Urinary bladder (tissue), 3 donors: ENCODE measurements at regions not wholly inside any gene's neighbourhood (a gene's known extent, or its start where the extent isn't known, plus 50 kb on each side); places are given as distances from the start of the nearest gene placed in this dataset.

Experiments
- DNase-seq: peaks from one replicate; pipeline ENCODE4 v3.0.0-alpha.2; 2015; ENCODE audit errors: extremely low spot score
- H3K27ac ChIP-seq: one replicate; pipeline ENCODE4 v1.5.1; 2013; ENCODE audit warnings: low read depth, mild to moderate bottlenecking, moderate library complexity
- H3K36me3 ChIP-seq: one replicate; pipeline ENCODE4 v1.6.1; 2013; ENCODE audit warnings: mild to moderate bottlenecking, moderate library complexity; ENCODE audit not compliant: insufficient read depth
- H3K4me1 ChIP-seq: one replicate; pipeline ENCODE4 v1.6.1; 2013; ENCODE audit warnings: mild to moderate bottlenecking, moderate library complexity; ENCODE audit not compliant: insufficient read depth
- H3K4me3 ChIP-seq: one replicate; pipeline ENCODE4 v1.5.1; 2013; ENCODE audit warnings: low read depth, low read length
- WGBS: extraction: QIAGEN DNeasy Blood & Tissue Kit; methylation state at CpG from one replicate; pipeline ENCODE4 v1.1.7; 2013; 5-methylcytosine and 5-hydroxymethylcytosine counted together
- donor health status: healthy with polysubstance abuse.
- donor health status: healthy.

GRCh38 chr3:83302091-83302490 is 1540.6 kb upstream of the GBE1 start:
- H3K4me1 ChIP-seq, result no peaks in the 10 kb centered on the region
- no peak overlapping the region for H3K4me3 ChIP-seq
- DNase-seq, result no peak
- no peak overlapping the region for H3K27ac ChIP-seq
- H3K36me3 ChIP-seq, result no peaks in the 10 kb centered on the region

DNA sequence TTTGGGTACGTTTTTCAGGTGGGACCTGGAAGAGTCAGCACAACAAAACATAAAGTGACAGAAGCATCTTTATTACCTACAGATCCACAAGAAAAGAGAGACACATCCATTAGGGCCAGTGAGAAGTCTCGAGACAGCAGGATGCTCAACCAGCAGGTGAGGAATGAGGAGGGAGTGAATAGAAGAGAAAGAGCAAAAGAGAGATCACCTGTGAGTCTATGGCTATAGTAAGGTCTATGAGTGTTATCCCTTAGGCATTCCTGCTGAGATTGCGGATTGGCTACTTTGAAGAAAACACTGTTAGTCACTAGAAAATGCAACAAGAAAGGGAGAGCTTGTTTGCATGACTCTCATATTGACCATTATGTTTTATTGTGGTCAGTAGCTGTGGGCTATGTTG is 1556.2 kb upstream of the GBE1 start:
- no peaks in the 10 kb centered on the region for H3K36me3 ChIP-seq
- no peak overlapping the region for H3K27ac ChIP-seq
- no peak overlapping the region for H3K4me3 ChIP-seq
- DNase-seq, result no peak
- 78% methylated on average over 3 of the region's 3 CpGs for WGBS
- H3K4me1 ChIP-seq, result no peaks in the 10 kb centered on the region

DNA sequence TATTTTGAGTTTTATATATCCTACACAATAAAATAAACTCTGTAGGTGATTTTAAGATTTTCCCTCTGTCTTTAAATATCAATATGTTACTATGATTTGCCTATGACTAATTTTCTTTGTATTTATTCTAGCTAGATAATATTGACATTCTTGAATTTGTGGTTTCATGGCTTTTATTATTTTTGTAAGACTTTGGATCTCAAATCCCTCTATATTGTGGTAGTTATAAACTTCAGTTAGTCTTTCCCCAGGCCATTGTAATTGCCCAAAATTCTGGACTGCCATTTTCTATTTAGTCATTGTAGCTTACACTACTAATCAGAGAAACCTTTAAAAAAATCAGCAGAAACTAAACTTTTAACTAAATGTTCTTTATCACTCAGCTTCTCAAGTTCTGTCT is 1559.3 kb upstream of the GBE1 start:
- Histone ChIP-seq H3K36me3 (no peaks in the 10 kb centered on the region), H3K4me1 (no peaks in the 10 kb centered on the region), H3K27ac (no peak overlapping the region), H3K4me3 (no peak overlapping the region)
- no peak for DNase-seq

DNA sequence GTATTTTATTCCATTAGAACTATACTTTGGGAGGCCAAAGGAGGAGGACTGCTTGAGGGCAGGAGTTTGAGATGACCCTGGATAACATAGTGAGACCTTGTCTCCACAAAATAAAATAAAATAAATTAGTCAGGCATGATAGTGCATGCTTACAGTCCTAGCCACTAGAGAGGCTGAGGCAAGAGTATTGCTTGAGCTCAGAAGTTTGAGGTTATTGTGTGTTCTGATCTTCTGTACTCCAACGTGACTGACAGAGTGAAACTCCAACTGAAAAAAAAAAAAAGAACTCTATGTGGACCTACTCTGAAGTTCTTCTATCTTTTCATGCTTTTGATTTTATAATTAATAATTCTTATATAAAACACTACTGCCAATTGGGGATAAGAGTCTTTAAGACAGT is 1560.0 kb upstream of the GBE1 start:
- WGBS, result 78% methylated on average over 1 of the region's 1 CpG
- Histone ChIP-seq H3K4me1 (no peaks in the 10 kb centered on the region), H3K27ac (no peak overlapping the region), H3K4me3 (no peak overlapping the region), H3K36me3 (no peaks in the 10 kb centered on the region)
- DNase-seq, result no peak

DNA sequence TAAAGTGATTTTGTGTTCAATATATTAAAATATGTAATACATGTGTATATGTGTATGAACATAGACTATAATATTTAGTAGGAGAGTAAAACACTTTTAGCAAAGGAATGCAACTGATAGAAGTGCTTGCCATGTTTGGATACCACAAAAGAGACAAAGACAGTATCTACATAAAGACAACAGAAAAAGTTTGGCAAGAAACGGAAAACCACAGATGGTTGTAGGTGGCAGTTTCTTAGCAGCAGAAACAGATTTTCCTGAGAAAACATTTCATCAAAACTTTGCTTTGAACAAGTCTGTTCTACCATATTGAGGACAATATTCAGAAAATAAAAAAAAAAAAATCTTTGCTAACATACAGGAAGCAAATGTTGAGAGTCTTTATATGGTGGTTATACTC is 1560.4 kb upstream of the GBE1 start:
- DNase-seq, result no peak
- no peak overlapping the region for H3K27ac ChIP-seq
- H3K36me3 ChIP-seq, result no peaks in the 10 kb centered on the region
- 68% methylated on average over 1 of the region's 1 CpG for WGBS
- no peak overlapping the region for H3K4me3 ChIP-seq
- no peaks in the 10 kb centered on the region for H3K4me1 ChIP-seq

DNA sequence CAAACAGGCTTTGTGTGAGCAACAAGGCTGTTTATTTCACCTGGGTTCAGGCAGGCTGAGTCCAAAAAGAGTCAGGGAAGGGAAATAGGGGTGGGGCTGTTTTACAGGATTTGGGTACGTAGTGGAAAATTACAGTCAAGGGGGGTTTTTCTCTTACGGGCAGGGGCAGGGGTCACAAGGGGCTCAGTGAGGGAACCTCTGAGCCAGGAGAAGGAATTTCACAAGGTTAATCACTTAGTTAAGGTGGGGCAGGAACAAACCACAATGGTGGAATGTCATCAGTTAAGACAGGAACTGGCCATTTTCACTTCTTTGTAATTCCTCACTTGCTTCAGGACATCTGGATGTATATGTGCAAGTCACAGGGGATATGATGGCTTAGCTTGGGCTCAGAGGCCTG is 1592.8 kb upstream of the GBE1 start:
- Histone ChIP-seq H3K36me3 (no peaks in the 10 kb centered on the region), H3K4me3 (no peak overlapping the region), H3K27ac (no peak overlapping the region), H3K4me1 (no peaks in the 10 kb centered on the region)
- WGBS, result 62% methylated on average over 2 of the region's 2 CpGs
- no peak for DNase-seq

DNA sequence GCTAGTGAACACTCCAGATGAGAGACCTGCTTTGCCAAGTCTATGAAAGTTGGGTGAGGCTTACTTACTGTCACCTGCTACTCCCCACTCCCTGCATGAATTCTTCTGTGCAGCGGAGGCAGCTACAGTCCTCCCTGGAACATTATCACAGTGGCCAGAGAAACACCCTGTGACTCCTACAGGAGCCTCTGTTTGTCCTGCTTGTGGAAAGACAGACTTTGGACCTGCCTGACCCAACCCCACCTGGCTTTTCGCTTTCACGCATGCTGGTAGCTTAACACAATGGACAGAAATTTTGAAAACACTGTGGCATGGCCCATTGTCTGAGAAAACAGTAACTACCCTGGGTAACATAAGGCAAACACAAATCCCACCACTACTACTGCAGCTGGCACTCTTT is 1565.5 kb upstream of the CADM2 start:
- Histone ChIP-seq H3K4me3 (no peak overlapping the region), H3K4me1 (no peaks in the 10 kb centered on the region), H3K27ac (no peak overlapping the region), H3K36me3 (no peaks in the 10 kb centered on the region)
- DNase-seq, result no peak
- 99% methylated on average over 3 of the region's 3 CpGs for WGBS

- Histone ChIP-seq H3K36me3 (no peaks in the 10 kb centered on the region), H3K4me3 (no peak overlapping the region), H3K4me1 (no peaks in the 10 kb centered on the region), H3K27ac (no peak overlapping the region)
- WGBS, result 79% methylated on average over 10 of the region's 10 CpGs
- DNase-seq, result no peak
Observed at GRCh38 chr3:83403927-83404326, 1554.9 kb upstream of the CADM2 start.

GRCh38 chr3:83426300-83426699 is 1532.5 kb upstream of the CADM2 start:
- Histone ChIP-seq H3K4me1 (no peaks in the 10 kb centered on the region), H3K4me3 (no peak overlapping the region), H3K27ac (no peak overlapping the region), H3K36me3 (no peaks in the 10 kb centered on the region)
- 72% methylated on average over 2 of the region's 2 CpGs for WGBS
- no peak for DNase-seq

- no peak overlapping the region for H3K27ac ChIP-seq
- H3K36me3 ChIP-seq, result no peaks in the 10 kb centered on the region
- no peak for DNase-seq
- H3K4me3 ChIP-seq, result no peak overlapping the region
- 36% methylated on average over 3 of the region's 3 CpGs for WGBS
- H3K4me1 ChIP-seq, result no peaks in the 10 kb centered on the region
Observed at GRCh38 chr3:83434880-83435587, 1523.8 kb upstream of the CADM2 start.

DNA sequence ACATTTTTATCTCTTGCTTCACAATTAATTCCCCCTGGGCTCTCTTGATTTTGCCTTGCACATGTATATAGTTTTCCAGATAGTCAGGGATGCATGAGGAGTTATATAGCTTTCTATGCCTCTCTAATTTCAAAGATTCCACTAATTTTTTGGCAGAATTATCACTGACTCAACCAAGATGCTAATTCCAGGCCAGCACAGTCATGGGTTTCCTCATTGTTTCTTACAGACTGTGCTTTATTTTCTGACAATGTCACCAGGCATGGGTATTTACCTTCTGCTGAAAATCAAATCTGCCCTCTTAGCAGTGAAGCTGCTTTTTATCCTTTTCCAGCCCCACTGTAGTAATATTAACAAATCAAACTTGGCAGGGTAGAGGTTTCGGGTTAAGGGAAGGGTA is 1520.6 kb upstream of the CADM2 start:
- DNase-seq, result no peak
- Histone ChIP-seq H3K36me3 (no peaks in the 10 kb centered on the region), H3K27ac (no peak overlapping the region), H3K4me3 (no peak overlapping the region), H3K4me1 (no peaks in the 10 kb centered on the region)
- 70% methylated on average over 1 of the region's 1 CpG for WGBS

DNA sequence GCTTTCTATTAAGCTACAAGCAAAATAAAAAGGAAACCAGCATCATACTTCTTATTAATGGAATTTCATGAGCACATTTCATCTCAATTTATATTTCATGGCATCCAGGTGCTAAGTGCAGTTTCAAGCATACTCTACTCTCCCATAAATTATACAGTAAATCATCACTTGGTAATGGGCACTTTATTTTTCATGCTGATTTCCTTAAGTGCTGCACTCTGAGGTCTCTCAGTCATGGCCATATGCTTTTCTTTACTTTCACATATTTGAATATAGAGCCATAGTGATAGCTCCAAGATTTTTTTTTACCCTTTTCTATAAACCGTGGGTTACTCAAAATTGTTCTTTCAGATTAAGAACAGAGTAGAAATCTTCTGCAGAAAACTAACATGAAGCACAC is 1505.7 kb upstream of the CADM2 start:
- 25% methylated on average over 1 of the region's 1 CpG for WGBS
- Histone ChIP-seq H3K4me3 (no peak overlapping the region), H3K4me1 (no peaks in the 10 kb centered on the region), H3K27ac (no peak overlapping the region), H3K36me3 (no peaks in the 10 kb centered on the region)
- DNase-seq, result no peak

- H3K36me3 ChIP-seq, result no peaks in the 10 kb centered on the region
- H3K27ac ChIP-seq, result no peak overlapping the region
- H3K4me1 ChIP-seq, result no peaks in the 10 kb centered on the region
- WGBS, result 88% methylated on average over 4 of the region's 4 CpGs
- no peak overlapping the region for H3K4me3 ChIP-seq
- no peak for DNase-seq
Observed at GRCh38 chr3:83454353-83454752, 1504.4 kb upstream of the CADM2 start.

GRCh38 chr3:83457551-83457950 is 1501.2 kb upstream of the CADM2 start:
- DNase-seq, result no peak
- Histone ChIP-seq H3K4me3 (no peak overlapping the region), H3K36me3 (no peaks in the 10 kb centered on the region), H3K4me1 (no peaks in the 10 kb centered on the region), H3K27ac (no peak overlapping the region)
- WGBS, result 15% methylated on average over 2 of the region's 2 CpGs

- no peaks in the 10 kb centered on the region for H3K4me1 ChIP-seq
Observed at GRCh38 chr3:83460052-83460451, 1498.7 kb upstream of the CADM2 start.

More at GRCh38 chr3:83460052-83460451, 1498.7 kb upstream of the CADM2 start:
- DNase-seq, result no peak
- 82% methylated on average over 2 of the region's 2 CpGs for WGBS
- Histone ChIP-seq H3K4me3 (no peak overlapping the region), H3K36me3 (no peaks in the 10 kb centered on the region), H3K27ac (no peak overlapping the region)
